Stimulated activated CD4-positive, alpha-beta T cell treated with anti-CD3 and anti-CD28 coated beads, Interleukin-15, amount 100 ng/mL, for 48 hours (primary cell): ENCODE measurements at regions not wholly inside any gene's neighbourhood (a gene's known extent, or its start where the extent isn't known, plus 50 kb on each side); places are given as distances from the start of the nearest gene placed in this dataset.

Experiments used
- DNase-seq, 2 donors: peaks; one replicate each; pipeline ENCODE4 v3.0.0-alpha.2; 2020; ENCODE audit warnings: low read depth in 2 of 2

DNA sequence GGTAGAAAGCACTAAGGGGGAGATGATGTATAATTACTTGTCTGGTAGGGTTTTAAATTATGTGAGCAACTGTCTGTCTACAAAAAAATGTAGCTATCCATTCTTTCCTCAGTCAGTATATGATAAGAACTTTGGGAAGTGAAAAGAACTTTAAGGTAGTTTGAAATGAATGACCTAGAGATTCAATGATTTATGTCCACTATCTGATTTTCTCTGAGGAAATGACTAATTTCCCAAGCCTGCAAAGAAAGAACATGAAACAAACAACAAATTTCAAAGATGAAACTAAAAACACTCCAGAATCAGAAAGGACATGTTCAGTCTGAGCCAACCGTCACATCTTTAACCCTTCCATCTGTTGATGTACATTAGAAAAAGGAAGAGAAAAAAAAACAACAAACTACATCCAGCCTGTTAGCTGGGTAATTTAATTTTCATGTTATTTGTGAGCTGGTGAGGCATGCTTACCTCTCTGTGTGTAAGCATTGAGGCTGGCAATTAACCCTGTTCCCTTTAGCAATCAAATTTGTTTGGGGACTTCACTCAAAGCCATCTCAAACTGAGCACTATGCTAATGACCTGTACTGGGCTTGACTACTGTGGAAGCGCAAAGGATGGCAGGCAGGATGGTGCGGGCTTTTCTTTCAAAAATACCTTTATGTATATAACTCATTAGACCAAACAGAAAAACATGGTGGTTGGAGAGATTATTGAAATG, 220.1 kb downstream of the TUSC7 start:
- DNase-seq, result no peak

DNA sequence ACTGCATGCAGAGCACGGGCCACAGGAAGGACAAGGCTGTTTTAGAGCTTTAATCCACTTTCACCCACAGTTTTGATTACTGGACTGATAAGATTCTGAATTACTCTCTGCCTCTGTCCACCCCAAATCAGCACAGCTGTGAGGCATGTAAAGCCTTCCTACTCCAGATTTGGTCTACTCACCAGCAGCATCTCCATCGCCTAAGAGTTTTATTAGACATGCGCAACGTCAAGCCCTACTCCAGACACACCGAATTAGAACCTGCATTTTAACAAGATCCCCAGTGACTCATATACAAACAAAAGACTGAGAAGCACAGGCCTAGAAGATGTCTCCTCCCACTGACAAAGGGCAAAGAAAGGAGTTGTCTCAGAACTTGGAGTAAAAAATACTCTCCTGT, 221.2 kb downstream of the TUSC7 start:
- no peak for DNase-seq

DNA sequence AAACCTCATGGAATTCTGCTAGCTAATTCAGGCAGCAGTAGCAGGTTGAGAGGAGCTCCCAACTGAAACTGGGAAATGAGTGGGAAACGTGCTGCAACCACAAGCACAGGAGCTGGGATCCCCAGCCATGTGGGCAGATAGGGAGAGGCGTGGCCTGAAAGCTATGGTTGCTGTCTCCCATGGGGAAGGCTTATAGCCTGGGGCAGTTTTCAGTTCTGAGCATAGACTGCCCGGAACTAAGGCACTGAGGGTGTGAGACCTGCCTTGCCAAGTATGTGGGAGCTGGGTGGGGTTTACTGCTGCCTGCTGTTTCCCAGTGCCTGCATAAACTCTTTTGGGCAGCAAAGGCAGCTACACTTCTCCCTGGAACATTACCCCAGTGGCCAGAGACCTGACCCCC, 229.5 kb downstream of the TUSC7 start:
- DNase-seq, result no peak

DNA sequence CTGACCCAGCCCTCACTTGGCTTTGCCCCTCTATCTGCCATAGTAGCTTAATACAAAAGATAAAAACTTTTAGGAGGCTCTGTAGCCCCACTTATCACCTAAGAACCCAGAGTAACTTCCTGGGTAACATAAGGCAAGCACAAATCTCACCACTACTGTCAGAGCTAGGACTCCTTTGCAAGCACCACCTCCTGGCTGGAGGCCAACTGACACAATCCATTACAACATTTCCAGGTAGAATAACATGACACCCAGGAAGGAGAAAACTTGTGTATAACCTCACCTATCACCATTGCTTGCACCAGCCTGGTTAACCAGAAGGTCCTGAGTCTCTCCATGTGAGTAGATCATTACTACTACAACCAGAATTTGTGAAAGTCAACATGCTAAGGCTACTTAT, 230.0 kb downstream of the TUSC7 start:
- DNase-seq, result no peak

DNA sequence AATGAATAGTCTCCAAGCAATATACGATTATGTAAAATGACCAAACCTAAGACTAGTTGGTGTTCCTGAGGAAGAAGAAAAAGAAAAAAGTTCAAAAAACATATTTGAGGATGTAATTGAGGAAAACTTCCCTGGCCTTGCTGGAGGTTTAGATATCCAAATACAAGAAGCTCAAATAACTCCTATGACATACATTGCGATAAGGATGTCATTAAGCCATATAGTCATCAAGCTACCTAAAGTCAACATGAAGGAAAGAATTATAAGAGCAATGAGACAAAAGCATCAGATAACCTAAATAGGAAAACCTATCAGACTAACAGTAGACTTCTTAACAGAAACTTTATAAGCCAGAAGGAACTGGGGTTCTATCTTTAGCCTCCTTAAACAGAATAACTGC, 231.1 kb downstream of the TUSC7 start:
- no peak for DNase-seq

DNA sequence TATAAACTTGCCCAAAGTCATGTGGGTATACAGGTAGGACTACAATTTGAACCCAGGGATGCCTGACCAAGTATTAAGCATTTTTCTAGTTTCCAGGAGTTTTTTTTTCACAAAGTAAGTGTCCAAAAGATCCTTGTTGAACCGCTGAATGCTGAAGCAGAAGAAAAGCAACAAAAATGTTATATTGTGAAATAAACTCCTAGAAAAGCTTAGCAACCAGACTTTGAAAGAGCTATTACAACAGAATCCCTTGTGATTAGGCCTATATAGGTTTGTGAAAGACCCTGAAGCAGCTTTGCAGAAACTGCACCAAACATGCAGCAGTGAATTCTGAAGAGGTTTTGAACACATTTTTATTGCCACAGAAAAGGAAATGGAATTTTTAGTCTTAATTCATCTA, 236.8 kb downstream of the TUSC7 start:
- DNase-seq, result no peak

DNA sequence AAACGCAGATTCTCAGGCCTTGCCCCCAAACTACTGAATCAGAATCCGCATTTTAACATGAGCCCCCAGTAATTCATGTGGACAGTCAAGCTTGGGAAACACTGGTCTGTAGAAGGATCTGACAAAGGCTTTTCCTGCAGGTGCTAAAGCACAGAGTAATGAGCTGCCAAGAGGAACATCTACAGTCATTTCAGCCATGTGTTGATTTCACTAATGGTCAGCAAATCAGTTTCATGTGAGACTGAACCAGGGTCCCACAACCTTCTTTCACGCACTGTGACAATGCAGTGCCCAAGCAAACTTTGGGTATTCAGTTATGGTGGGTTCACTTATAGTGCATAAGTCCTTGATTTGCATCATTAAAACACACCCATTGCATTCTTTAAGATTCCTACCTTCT, 237.6 kb downstream of the TUSC7 start:
- DNase-seq, result no peak

DNA sequence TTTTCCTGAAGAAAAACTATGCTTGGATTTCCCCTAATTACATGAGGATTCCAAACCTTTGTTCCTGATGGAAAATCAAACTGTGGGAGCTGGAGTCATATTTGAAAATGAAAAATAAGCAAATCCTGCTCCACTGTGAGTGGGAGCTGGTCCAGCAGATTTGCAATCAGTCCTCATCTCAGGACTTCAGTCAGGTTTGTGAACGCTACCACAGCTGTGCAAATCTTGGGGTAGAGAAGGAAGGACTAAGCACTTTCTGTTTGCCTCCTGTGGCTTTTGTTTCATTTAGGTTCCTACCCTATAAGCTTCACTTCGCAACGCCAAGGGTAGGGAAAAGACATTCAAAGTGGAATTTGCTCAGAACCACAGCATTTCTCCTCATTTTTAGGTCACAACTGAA, 238.2 kb downstream of the TUSC7 start:
- no peak for DNase-seq

DNA sequence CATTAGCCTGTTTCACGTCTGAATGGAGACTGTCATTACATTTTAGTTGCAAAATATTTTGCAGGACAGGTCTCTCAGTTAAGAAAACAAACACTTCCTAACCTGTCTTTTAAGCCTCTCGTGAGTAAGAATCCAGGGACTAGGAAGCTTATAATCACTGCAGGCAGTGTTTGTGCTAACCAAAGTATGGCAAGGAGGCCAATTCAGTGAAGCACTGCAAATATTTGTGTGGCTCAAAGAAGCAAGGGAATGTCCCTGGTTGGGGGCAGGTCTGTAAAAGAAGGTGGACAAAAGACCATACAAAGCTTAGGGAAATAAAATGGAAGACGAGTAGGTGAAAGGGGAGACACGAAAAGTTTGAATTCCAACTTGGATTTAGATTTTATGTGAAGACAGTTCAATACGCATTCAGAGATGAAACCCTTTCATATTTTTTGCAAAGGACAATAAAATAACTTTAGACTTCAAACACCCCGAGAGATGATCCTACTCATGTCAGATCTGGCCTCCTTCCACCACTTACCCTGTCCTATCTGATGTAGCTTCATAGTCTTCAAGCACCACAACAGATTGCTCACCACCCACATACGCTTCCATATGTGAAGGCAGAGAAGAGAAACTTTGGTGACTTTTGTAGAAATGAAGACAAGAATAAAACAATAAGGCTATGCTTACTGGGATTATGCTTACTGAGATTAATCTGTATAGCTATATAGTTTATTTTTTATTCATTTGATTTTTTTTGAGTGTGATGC, 240.9 kb downstream of the TUSC7 start:
- no peak for DNase-seq

DNA sequence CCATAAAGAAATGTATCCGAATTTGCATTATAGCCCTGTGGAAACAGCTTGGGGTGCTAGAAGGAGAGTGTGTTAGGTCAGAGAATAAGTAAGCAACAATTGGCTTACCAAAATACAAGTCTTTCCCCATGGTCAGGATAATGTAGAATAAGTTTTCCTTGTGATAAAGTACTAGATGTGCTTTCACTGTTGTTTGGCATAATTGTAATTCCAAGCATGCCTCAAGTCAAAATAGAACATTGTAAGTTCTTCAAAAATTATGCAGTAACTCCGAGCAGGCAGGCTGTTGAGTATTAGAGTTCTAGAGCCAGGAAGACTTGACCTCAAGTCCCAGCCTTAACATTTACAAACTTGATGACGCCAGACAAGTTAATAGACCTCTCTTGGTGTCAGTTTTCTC, 242.0 kb downstream of the TUSC7 start:
- DNase-seq, result no peak

DNA sequence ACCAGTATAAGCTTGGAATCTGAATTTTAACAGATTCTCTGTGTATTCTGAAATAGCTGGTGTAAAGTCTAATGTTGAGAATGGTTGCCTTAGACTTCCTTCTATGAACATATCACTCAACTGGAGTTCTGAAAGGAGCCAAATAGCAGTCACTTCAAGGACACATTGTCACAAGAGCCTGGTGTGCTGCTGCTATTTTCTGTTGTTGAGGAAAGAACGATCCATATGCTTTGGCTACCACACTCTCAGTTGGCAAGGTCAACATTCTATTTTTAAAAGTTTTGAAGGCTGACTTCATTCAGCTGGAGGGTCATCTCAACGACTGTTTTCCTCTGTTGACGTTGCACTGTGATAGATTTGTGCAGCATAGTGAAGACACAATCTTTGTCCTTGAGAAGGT, 248.7 kb downstream of the TUSC7 start:
- DNase-seq, result no peak

DNA sequence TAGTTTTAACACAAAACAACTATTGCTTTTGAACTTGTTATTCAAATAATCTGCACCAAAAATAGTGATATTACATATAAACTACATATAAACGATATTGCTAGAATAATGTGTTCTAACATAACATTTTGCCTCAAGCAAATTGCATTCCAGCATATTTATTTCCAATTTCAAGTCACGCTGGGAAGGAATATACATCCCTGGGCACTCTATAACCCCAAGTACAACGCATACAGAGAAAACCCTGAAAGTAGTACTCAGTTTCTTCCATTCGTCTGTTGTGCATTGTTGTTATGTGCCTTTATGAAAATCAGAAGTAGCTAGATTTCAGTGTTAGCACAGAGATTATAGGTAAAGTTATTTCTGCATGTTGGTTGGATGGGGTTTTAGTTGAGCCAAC, 251.5 kb downstream of the TUSC7 start:
- no peak for DNase-seq

DNA sequence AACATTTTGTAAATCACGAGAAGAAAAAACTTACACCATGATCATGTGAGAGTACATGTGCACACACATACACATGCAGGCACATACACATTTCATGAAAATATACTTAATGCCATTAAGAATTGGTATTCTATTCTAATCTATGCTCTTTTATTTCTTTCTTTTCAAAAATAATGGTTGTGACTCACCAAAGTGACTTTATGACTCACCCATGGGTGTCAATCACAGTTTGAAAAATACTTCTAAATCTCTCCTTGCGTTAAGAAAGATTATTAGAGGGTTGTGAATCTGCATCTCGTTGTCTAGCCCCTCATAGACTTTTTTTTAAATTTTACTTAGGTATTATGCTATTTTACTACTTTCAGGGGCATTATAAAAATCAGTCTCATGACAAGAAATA, 254.2 kb downstream of the TUSC7 start:
- no peak for DNase-seq

DNA sequence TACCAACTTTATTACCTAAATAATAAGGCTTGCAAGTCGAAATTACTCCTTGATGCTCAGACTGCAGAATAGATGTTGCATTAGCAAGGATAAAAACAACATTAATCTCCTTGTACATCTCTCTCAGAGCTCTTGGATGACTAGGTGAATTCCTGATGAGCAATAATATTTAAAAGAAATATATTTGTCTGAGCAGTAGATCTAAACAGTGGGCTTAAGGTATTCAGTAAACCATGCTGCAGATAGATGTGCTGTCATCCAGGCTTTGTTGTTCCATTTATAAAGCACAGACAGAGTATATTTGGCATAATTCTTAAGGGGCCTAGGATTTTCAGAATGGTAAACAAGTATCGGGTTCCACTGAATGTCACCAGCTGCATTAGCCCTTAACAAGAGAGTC, 257.1 kb downstream of the TUSC7 start:
- DNase-seq, result no peak

DNA sequence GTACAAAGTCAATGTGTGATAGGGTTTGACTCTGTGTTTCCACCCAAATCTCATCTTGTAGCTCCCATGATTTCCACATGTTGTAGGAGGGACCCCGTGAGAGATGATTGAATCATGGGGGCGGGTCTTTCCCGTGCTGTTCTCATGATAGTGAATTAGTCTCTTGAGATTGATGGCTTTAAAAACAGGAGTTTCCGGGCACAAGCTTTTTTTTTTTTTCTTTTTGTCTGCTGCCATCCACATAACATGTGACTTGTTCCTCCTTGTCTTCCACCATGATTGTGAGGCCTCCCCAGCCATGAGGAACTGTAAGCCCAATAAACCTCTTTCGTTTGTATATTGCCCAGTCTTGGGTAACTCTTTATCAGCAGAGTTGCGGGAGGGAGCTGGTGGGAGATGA, 259.6 kb downstream of the TUSC7 start:
- no peak for DNase-seq

DNA sequence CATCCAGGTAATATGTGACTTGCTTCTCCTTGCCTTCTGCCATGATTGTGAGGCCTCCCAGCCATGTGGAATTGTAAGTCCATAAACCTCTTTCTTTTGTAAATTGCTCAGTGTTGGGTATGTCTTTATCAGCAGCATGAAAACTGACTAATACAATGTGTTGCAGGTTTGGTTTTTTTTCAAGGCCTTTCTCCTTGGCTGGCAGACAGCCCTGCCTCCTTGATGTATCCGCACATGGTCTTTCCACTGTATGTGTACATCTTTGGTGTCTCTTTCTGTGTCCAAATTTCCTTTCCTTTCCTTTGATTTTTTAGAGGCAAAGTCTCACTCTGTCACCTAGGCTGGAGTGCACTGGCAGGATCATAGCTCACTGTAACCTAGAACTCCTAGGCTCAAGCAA, 260.1 kb downstream of the TUSC7 start:
- no peak for DNase-seq

DNA sequence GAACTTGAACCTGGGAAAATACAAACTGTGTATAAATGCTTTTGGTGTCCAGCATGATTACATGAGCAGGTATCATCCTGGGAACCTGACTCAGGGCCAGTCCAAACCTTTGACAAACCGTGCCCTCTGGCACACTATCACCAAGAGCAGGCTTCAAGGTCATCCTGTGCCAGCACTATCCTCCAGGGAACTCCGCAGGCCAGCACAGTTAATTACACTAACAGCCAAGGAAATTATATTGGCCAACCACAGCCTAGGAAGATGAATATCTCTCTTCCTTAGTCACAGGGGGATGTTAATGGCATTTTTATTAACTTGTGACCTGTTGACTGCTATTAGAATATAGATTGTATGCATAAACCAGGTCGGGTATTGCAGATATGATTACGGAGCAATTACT, 262.0 kb downstream of the TUSC7 start:
- no peak for DNase-seq

DNA sequence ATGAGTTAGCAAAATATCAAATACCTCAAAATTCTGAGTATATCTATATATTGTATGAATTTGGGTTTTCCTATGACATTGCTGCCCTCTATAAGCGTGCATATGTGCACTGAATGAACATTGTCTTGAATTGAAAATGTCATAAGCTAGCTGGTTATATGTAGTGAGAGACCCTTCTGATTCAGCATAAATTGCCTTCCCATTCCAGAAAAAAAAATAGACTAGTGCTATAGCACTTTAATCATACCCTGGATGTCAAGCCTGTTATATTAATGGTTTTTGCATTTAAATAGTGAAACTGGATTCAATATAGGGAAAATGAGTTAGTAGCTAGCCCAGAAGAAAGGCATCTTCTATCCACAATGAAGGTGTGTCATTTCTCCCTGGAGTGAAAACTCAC, 265.1 kb downstream of the TUSC7 start:
- DNase-seq, result no peak

DNA sequence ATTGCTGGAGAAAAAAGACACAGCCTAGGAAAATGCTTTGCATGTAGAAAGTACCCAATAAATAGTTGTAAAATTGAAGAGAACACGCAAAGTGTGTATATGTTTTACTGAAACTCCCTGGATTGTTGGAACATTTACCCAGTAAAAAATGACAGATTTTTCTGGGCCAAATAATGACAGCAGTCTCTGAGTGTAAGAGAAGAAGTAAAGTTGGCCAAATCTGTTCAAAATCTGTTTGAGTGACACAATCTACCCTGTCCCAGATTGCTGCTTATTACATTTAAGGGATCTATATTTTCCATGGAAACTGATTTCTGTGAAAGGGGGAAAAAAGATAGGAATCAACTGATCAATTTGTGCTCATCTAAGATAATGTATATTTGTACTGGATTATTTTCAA, 267.9 kb downstream of the TUSC7 start:
- DNase-seq, result no peak

DNA sequence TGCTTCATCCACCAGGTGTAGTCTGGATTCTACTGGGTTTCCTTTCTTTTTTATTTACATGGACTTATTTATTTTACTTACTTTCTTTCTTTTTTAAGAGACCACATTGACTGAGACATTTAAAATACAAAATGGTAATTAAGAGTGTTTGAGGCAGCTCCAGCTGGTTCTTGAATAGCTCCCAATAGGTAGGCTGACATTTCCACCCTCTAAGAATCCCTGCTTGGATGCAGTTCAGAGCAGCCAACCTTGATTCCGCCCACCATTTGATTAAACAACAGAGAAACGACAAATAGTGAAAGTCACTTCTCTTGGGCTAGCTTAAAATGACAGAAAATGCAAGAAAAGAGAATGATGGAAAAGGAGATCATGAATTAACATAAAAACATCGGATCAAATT, 270.5 kb downstream of the TUSC7 start:
- no peak for DNase-seq

DNA sequence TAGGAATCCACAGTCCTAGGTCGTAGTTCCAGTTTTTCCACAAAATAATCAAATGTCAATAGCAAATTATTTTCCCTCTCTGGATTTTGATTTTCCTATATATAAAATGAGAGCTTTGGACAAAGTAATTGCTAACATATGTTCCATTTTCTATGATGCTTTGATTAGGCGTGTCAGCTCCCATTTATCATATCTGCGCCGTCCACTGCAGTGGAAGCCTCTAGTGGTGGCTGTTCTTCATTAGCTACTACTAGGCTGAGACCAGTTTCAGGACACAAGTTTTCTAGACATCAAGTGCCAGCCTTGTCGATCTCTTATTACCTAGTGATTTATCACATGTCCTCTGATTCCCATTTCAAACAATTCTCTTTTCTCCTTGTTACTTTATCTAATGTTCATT, 271.5 kb downstream of the TUSC7 start:
- no peak for DNase-seq

DNA sequence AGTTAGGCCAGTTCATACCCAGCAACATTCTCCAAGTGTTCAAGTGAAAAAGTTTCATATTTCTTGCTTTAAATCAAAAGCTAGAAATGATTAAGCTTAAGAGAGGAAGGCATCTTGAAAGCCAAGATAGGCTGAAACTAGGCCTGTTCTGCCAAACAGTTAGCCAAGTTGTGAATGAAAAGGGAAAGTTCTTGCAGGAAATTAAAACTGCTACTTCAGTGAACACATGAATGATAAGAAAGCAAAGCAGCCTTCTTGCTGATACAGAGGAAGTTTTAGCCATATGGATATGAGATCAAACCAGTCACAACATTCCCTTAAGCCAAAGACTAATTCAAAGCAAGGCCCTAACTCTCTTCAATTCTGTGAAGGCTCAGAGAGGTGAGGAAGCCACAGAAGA, 274.7 kb downstream of the TUSC7 start:
- no peak for DNase-seq

DNA sequence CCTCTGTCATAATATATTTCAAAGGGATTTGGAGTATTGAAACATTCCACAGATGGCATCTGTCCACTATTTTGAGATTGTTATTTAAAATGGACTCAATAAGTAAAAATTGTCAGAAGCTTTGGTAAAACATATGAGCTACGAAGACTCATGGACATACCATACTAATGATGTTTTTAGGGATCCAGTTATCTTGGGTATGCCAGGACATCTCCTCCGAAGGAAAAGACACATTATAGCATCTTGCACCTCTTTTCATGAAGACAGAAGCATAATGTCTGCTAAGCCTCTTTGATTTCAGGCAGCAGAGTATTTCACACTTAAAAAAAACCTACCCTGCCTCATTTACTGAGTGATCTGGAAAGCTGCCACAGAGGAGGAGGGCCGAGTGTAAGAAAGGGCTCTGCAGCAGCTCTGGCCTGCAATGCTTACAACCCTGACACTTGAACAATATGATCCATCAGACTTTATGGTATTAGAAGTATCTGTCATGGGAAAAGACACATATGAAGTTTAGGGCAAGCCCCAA, 284.8 kb downstream of the TUSC7 start:
- no peak for DNase-seq

DNA sequence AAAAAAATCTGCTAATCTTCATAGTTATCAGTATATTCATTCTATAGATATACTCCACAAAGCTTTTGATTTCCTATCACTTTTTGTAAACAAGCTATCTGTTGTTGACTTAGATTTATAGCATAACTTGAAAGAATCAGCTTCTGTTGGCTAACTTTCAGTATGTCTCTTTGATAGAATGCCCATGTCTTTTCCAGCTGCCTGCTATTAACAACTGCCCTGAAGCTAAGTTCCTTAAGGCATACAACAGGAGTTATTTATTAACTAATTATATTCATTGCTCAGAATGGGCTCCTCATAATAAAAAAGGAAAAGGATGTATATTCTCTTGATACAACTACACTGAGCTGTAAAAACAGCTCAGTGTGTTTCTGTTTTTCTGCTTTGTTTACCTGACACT, 293.9 kb downstream of the TUSC7 start:
- DNase-seq, result no peak
